ENCODE measurements at regions not wholly inside any gene's neighbourhood (a gene's known extent, or its start where the extent isn't known, plus 50 kb on each side); places are given as distances from the start of the nearest gene placed in this dataset.
"Not testable (repeated sequence)": the region's sequence is repeated elsewhere in the genome, so short reads cannot be mapped to it uniquely, and the experiment has no call there.

GRCh38 chrX:5490786-5491563 lies 737.7 kb downstream of the NLGN4X start:
- DNase-seq, result no peak

- no peak for DNase-seq
These were observed 754.4 kb downstream of the NLGN4X start for GRCh38 chrX:5474282-5474681.

GRCh38 chrX:5458300-5458842 lies 770.3 kb downstream of the NLGN4X start:
- DNase-seq, result no peak

- no peak for DNase-seq
These were observed 779.3 kb downstream of the NLGN4X start for GRCh38 chrX:5449323-5449722.

- DNase-seq, result no peak
These were observed 796.8 kb downstream of the NLGN4X start for GRCh38 chrX:5431823-5432222.

GRCh38 chrX:5425119-5425518 lies 803.5 kb downstream of the NLGN4X start:
- DNase-seq, result no peak

GRCh38 chrX:5417381-5417780 lies 811.3 kb downstream of the NLGN4X start:
- no peak for DNase-seq

GRCh38 chrX:5415738-5416137 lies 812.9 kb downstream of the NLGN4X start:
- no peak for DNase-seq

GRCh38 chrX:5409106-5409505 lies 819.6 kb downstream of the NLGN4X start:
- DNase-seq, result no peak

- no peak for DNase-seq
These were observed 826.2 kb downstream of the NLGN4X start for GRCh38 chrX:5402461-5402860.

GRCh38 chrX:5399403-5399802 lies 829.3 kb downstream of the NLGN4X start:
- DNase-seq, result no peak

- no peak for DNase-seq
These were observed 831.3 kb downstream of the NLGN4X start for GRCh38 chrX:5397409-5397808.

GRCh38 chrX:5390376-5390775 lies 838.3 kb downstream of the NLGN4X start:
- DNase-seq, result no peak

- no peak for DNase-seq
These were observed 840.6 kb downstream of the NLGN4X start for GRCh38 chrX:5388087-5388486.

GRCh38 chrX:5380426-5380825 lies 848.2 kb downstream of the NLGN4X start:
- DNase-seq, result no peak

GRCh38 chrX:5341902-5342301 lies 886.8 kb downstream of the NLGN4X start:
- no peak for DNase-seq

- no peak for DNase-seq
These were observed 891.5 kb downstream of the NLGN4X start for GRCh38 chrX:5337160-5337559.

- no peak for DNase-seq
These were observed 904.1 kb downstream of the NLGN4X start for GRCh38 chrX:5324546-5324945.

- no peak for DNase-seq
These were observed 914.5 kb downstream of the NLGN4X start for GRCh38 chrX:5314148-5314547.

- DNase-seq, result no peak
These were observed 921.3 kb downstream of the NLGN4X start for GRCh38 chrX:5307416-5307815.

- no peak for DNase-seq
These were observed 922.0 kb downstream of the NLGN4X start for GRCh38 chrX:5306654-5307121.

GRCh38 chrX:5305452-5305851 lies 923.2 kb downstream of the NLGN4X start:
- DNase-seq, result no peak

- DNase-seq, result no peak
These were observed 933.7 kb downstream of the NLGN4X start for GRCh38 chrX:5295004-5295403.

GRCh38 chrX:5290635-5291034 lies 938.0 kb downstream of the NLGN4X start:
- no peak for DNase-seq

GRCh38 chrX:5289949-5290348 lies 938.7 kb downstream of the NLGN4X start:
- DNase-seq, result not testable (repeated sequence)

All from NCI-H774 (cell line).